Mesendoderm (in vitro differentiated cells): ENCODE measurements at regions not wholly inside any gene's neighbourhood (a gene's known extent, or its start where the extent isn't known, plus 50 kb on each side); places are given as distances from the start of the nearest gene placed in this dataset.

Experiments
- DNase-seq: peaks from one replicate; pipeline ENCODE4 v3.0.0; 2013
- H2AK5ac ChIP-seq: 2 replicates; pipeline ENCODE4 v1.6.1; 2013; ENCODE audit warnings: low read length, inconsistent platforms
- H2BK120ac ChIP-seq: 2 replicates; pipeline ENCODE4 v1.6.1; 2013; ENCODE audit warnings: low read depth, mild to moderate bottlenecking, low read length, moderate library complexity, mixed read lengths
- H2BK15ac ChIP-seq: replicated peaks from 2 replicates; pipeline ENCODE4 v1.6.1; 2013; ENCODE audit warnings: low read depth, mild to moderate bottlenecking, moderate library complexity
- H2BK5ac ChIP-seq: 2 replicates; pipeline ENCODE4 v1.6.1; 2013; ENCODE audit warnings: low read length, inconsistent platforms
- H3K18ac ChIP-seq: 2 replicates; pipeline ENCODE4 v1.6.1; 2013; ENCODE audit warnings: mild to moderate bottlenecking, low read length, mixed read lengths
- H3K23ac ChIP-seq: one replicate; pipeline ENCODE4 v1.6.1; 2013; ENCODE audit warnings: low read length
- H3K27ac ChIP-seq: 2 replicates; pipeline ENCODE4 v1.5.1; 2013; ENCODE audit warnings: low read depth, mild to moderate bottlenecking, inconsistent platforms, low read length, moderate library complexity
- H3K27me3 ChIP-seq: 2 replicates; pipeline ENCODE4 v1.6.1; 2013; ENCODE audit warnings: low read length, control low read depth, mild to moderate bottlenecking, inconsistent platforms; ENCODE audit not compliant: insufficient read depth, poor library complexity
- H3K36me3 ChIP-seq: 2 replicates; pipeline ENCODE4 v1.6.1; 2013; ENCODE audit warnings: low read length, inconsistent platforms; ENCODE audit not compliant: control insufficient read depth, insufficient read depth
- H3K4ac ChIP-seq: one replicate; pipeline ENCODE4 v1.6.1; 2013; ENCODE audit warnings: low read depth, mild to moderate bottlenecking, low read length, moderate library complexity
- H3K4me1 ChIP-seq: 2 replicates; pipeline ENCODE4 v1.6.1; 2013; ENCODE audit warnings: low read depth, low read length, inconsistent platforms; ENCODE audit not compliant: control insufficient read depth
- H3K4me2 ChIP-seq: 2 replicates; pipeline ENCODE4 v1.6.1; 2013; ENCODE audit warnings: low read length
- H3K4me3 ChIP-seq: 2 replicates; pipeline ENCODE4 v1.5.1; 2013; ENCODE audit warnings: mild to moderate bottlenecking, low read length
- H3K56ac ChIP-seq: one replicate; pipeline ENCODE4 v1.6.1; 2013; ENCODE audit warnings: low read length
- H3K79me1 ChIP-seq: 2 replicates; pipeline ENCODE4 v1.6.1; 2013; ENCODE audit warnings: low read length, inconsistent platforms
- H3K79me2 ChIP-seq: 2 replicates; pipeline ENCODE4 v1.6.1; 2013; ENCODE audit warnings: mild to moderate bottlenecking, low read length; ENCODE audit not compliant: control insufficient read depth, insufficient read depth
- H3K9ac ChIP-seq: 2 replicates; pipeline ENCODE4 v1.6.1; 2013; ENCODE audit warnings: low read length, inconsistent platforms
- H4K5ac ChIP-seq: one replicate; pipeline ENCODE4 v1.6.1; 2013; ENCODE audit warnings: low read length
- H4K8ac ChIP-seq: one replicate; pipeline ENCODE4 v1.6.1; 2013; ENCODE audit warnings: low read depth, mild to moderate bottlenecking, control low read depth, low read length, moderate library complexity
- WGBS: extraction: QIAGEN DNeasy Blood & Tissue Kit; methylation state at CpG from one replicate; pipeline ENCODE4 v1.1.7; 2013; ENCODE audit warnings: low lambda C conversion rate, missing lambda C conversion rate; ENCODE audit not compliant: insufficient coverage; ENCODE audit errors: extremely low coverage; 5-methylcytosine and 5-hydroxymethylcytosine counted together

GRCh38 chr13:47100214-47100853, 203.5 kb upstream of the HTR2A start:
- Histone ChIP-seq H3K79me2 (no peaks in the 10 kb centered on the region), H2BK5ac (no peak overlapping the region), H3K27me3 (no peaks in the 10 kb centered on the region), H3K27ac (no peak overlapping the region), H4K8ac (no peak overlapping the region), H3K4ac (no peak overlapping the region), H3K36me3 (no peaks in the 10 kb centered on the region), H2BK120ac (peak overlapping the region; percentile 28), H4K5ac (no peak overlapping the region), H3K4me3 (no peak overlapping the region), H3K9ac (no peak overlapping the region), H3K56ac (no peak overlapping the region), H2BK15ac (no peak overlapping the region), H3K4me2 (no peak overlapping the region), H3K79me1 (no peaks in the 10 kb centered on the region), H3K4me1 (no peaks in the 10 kb centered on the region), H3K23ac (no peak overlapping the region), H2AK5ac (no peak overlapping the region), H3K18ac (no peak overlapping the region)
- WGBS, result no CpG with 5 or more reads among the region's 4 CpGs
- no peak for DNase-seq

GRCh38 chr13:47094734-47095434, 198.0 kb upstream of the HTR2A start:
- Histone ChIP-seq H3K9ac (no peak overlapping the region), H3K79me1 (no peaks in the 10 kb centered on the region), H2AK5ac (no peak overlapping the region), H2BK15ac (no peak overlapping the region), H3K27me3 (no peaks in the 10 kb centered on the region), H3K36me3 (no peaks in the 10 kb centered on the region), H3K23ac (no peak overlapping the region), H3K4ac (no peak overlapping the region), H3K4me1 (no peaks in the 10 kb centered on the region), H3K4me2 (no peak overlapping the region), H2BK120ac (no peak overlapping the region), H3K79me2 (no peaks in the 10 kb centered on the region), H4K5ac (no peak overlapping the region), H2BK5ac (no peak overlapping the region), H3K4me3 (no peak overlapping the region), H3K27ac (no peak overlapping the region), H4K8ac (no peak overlapping the region), H3K56ac (no peak overlapping the region), H3K18ac (no peak overlapping the region)
- WGBS, result no CpG with 5 or more reads among the region's 3 CpGs
- DNase-seq, result peak; percentile 11

- Histone ChIP-seq H3K9ac (no peak overlapping the region), H2BK120ac (no peak overlapping the region), H2AK5ac (no peak overlapping the region), H3K18ac (no peak overlapping the region), H3K4me3 (no peak overlapping the region), H4K5ac (no peak overlapping the region), H3K27ac (no peak overlapping the region), H4K8ac (no peak overlapping the region), H3K56ac (no peak overlapping the region), H3K4ac (no peak overlapping the region), H3K23ac (no peak overlapping the region), H2BK5ac (no peak overlapping the region), H2BK15ac (no peak overlapping the region), H3K27me3 (no peaks in the 10 kb centered on the region), H3K36me3 (no peaks in the 10 kb centered on the region), H3K4me1 (no peaks in the 10 kb centered on the region), H3K4me2 (no peak overlapping the region), H3K79me2 (no peaks in the 10 kb centered on the region), H3K79me1 (no peaks in the 10 kb centered on the region)
- DNase-seq, result no peak
- WGBS, result no CpG with 5 or more reads among the region's 2 CpGs
Observed at GRCh38 chr13:47092202-47092601, 195.3 kb upstream of the HTR2A start.

GRCh38 chr13:47087841-47088240, 191.0 kb upstream of the HTR2A start:
- WGBS, result no CpG with 5 or more reads among the region's 1 CpG
- H2BK15ac ChIP-seq, result no peak overlapping the region

GRCh38 chr13:47087241-47087640, 190.4 kb upstream of the HTR2A start:
- no CpG with 5 or more reads among the region's 3 CpGs for WGBS
- no peaks in the 10 kb centered on the region for H3K79me1 ChIP-seq
- no peaks in the 10 kb centered on the region for H3K4me1 ChIP-seq
- no peaks in the 10 kb centered on the region for H3K79me2 ChIP-seq
- H3K4me3 ChIP-seq, result no peak overlapping the region
- H3K36me3 ChIP-seq, result no peaks in the 10 kb centered on the region
- H2BK5ac ChIP-seq, result no peak overlapping the region
- H3K9ac ChIP-seq, result no peak overlapping the region
- H3K56ac ChIP-seq, result no peak overlapping the region
- no peak overlapping the region for H4K5ac ChIP-seq
- no peak overlapping the region for H3K23ac ChIP-seq
- H3K18ac ChIP-seq, result no peak overlapping the region
- no peak overlapping the region for H2BK120ac ChIP-seq
- H3K4me2 ChIP-seq, result no peak overlapping the region
- H2BK15ac ChIP-seq, result no peak overlapping the region
- H4K8ac ChIP-seq, result no peak overlapping the region
- DNase-seq, result no peak
- H3K27me3 ChIP-seq, result no peaks in the 10 kb centered on the region
- H2AK5ac ChIP-seq, result no peak overlapping the region
- H3K27ac ChIP-seq, result no peak overlapping the region
- H3K4ac ChIP-seq, result no peak overlapping the region

More at GRCh38 chr13:47087841-47088240, 191.0 kb upstream of the HTR2A start:
- Histone ChIP-seq H3K23ac (no peak overlapping the region), H3K4me2 (no peak overlapping the region), H3K27ac (no peak overlapping the region), H4K5ac (no peak overlapping the region), H2AK5ac (no peak overlapping the region), H3K4me3 (no peak overlapping the region), H3K4ac (no peak overlapping the region), H3K79me1 (no peaks in the 10 kb centered on the region), H3K56ac (no peak overlapping the region), H3K36me3 (no peaks in the 10 kb centered on the region), H3K27me3 (no peaks in the 10 kb centered on the region), H3K79me2 (no peaks in the 10 kb centered on the region), H3K9ac (no peak overlapping the region), H3K18ac (no peak overlapping the region), H2BK120ac (no peak overlapping the region), H3K4me1 (no peaks in the 10 kb centered on the region), H4K8ac (no peak overlapping the region), H2BK5ac (no peak overlapping the region)
- DNase-seq, result no peak
